ENCODE measurements at regions not wholly inside any gene's neighbourhood (a gene's known extent, or its start where the extent isn't known, plus 50 kb on each side); places are given as distances from the start of the nearest gene placed in this dataset.

- TF ChIP-seq CTCF (IDR thresholded peaks at IDR 0.05; ENCODE audit: control insufficient read depth, insufficient read depth, low read depth, low read length, missing control alignments), result no peak
- no peak for DNase-seq (ENCODE audit: low read depth)
- H3K4me3 ChIP-seq (ENCODE audit: control insufficient read depth, low read depth, low read length), result no peak overlapping the region
Observed at GRCh38 chr4:147136310-147136709, 190.6 kb upstream of the TTC29 start.

GRCh38 chr4:147136751-147137150 lies 191.1 kb upstream of the TTC29 start:
- H3K4me3 ChIP-seq (ENCODE audit: control insufficient read depth, low read depth, low read length), result no peak overlapping the region
- TF ChIP-seq CTCF (IDR thresholded peaks at IDR 0.05; ENCODE audit: control insufficient read depth, insufficient read depth, low read depth, low read length, missing control alignments), result no peak
- no peak for DNase-seq (ENCODE audit: low read depth)

GRCh38 chr4:147137280-147137679 lies 191.6 kb upstream of the TTC29 start:
- DNase-seq (ENCODE audit: low read depth), result no peak
- no peak for TF ChIP-seq CTCF (IDR thresholded peaks at IDR 0.05; ENCODE audit: control insufficient read depth, insufficient read depth, low read depth, low read length, missing control alignments)
- H3K4me3 ChIP-seq (ENCODE audit: control insufficient read depth, low read depth, low read length), result no peak overlapping the region

GRCh38 chr4:147138171-147138570 lies 192.5 kb upstream of the TTC29 start:
- no peak for DNase-seq (ENCODE audit: low read depth)
- TF ChIP-seq CTCF (IDR thresholded peaks at IDR 0.05; ENCODE audit: control insufficient read depth, insufficient read depth, low read depth, low read length, missing control alignments), result no peak
- H3K4me3 ChIP-seq (ENCODE audit: control insufficient read depth, low read depth, low read length), result no peak overlapping the region

GRCh38 chr4:147139455-147140198 lies 194.0 kb upstream of the TTC29 start:
- no peak for TF ChIP-seq CTCF (IDR thresholded peaks at IDR 0.05; ENCODE audit: control insufficient read depth, insufficient read depth, low read depth, low read length, missing control alignments)
- no peak for DNase-seq (ENCODE audit: low read depth)
- H3K4me3 ChIP-seq (ENCODE audit: control insufficient read depth, low read depth, low read length), result no peak overlapping the region

GRCh38 chr4:147151763-147152162 lies 206.1 kb upstream of the TTC29 start:
- no peak overlapping the region for H3K4me3 ChIP-seq (ENCODE audit: control insufficient read depth, low read depth, low read length)
- no peak for DNase-seq (ENCODE audit: low read depth)
- TF ChIP-seq CTCF (IDR thresholded peaks at IDR 0.05; ENCODE audit: control insufficient read depth, insufficient read depth, low read depth, low read length, missing control alignments), result no peak

Measured in AG09309 (cell line).